DOHH2 (cell line): ENCODE measurements at regions not wholly inside any gene's neighbourhood (a gene's known extent, or its start where the extent isn't known, plus 50 kb on each side); places are given as distances from the start of the nearest gene placed in this dataset.

Experiments used
- CTCF ChIP-seq: fragments of 200-600 bp; sonication (generic); IDR thresholded peaks from one replicate; pipeline ENCODE4 v1.5.1; 2014; ENCODE audit warnings: antibody characterized with exemption, mild to moderate bottlenecking, low read depth, low read length; ENCODE audit not compliant: poor library complexity, severe bottlenecking
- EZH2phosphoT487 ChIP-seq: fragments of 200-600 bp; sonication (generic); IDR thresholded peaks from 2 replicates; pipeline ENCODE4 v1.6.1; 2017; ENCODE audit warnings: borderline replicate concordance, mild to moderate bottlenecking, antibody characterized with exemption, low read length, moderate library complexity, mixed read lengths

GRCh38 chrX:116823677-116824076 is 360.9 kb upstream of the CT83 start:
- TF ChIP-seq CTCF: no peak
- no peak for TF ChIP-seq EZH2phosphoT487
